Muscle layer of colon (tissue), 2 donors: ENCODE measurements at regions not wholly inside any gene's neighbourhood (a gene's known extent, or its start where the extent isn't known, plus 50 kb on each side); places are given as distances from the start of the nearest gene placed in this dataset.

Source experiments
- H3K27ac ChIP-seq: one replicate; pipeline ENCODE4 v1.7.0; 2013; ENCODE audit warnings: low read depth, mild to moderate bottlenecking, low read length, moderate library complexity
- H3K27me3 ChIP-seq, 2 donors: one replicate each; pipeline ENCODE4 v1.7.0; 2013; ENCODE audit warnings: low read length in 2 of 2, mild to moderate bottlenecking in 2 of 2; ENCODE audit not compliant: insufficient read depth in 2 of 2, control insufficient read depth in 1 of 2
- H3K36me3 ChIP-seq: one replicate; pipeline ENCODE4 v1.7.0; 2013; ENCODE audit warnings: mild to moderate bottlenecking, low read length; ENCODE audit not compliant: insufficient read depth
- H3K4me1 ChIP-seq: one replicate; pipeline ENCODE4 v1.7.0; 2013; ENCODE audit warnings: mild to moderate bottlenecking, low read length; ENCODE audit not compliant: insufficient read depth
- H3K4me3 ChIP-seq, 2 donors: one replicate each; pipeline ENCODE4 v1.7.0; 2013; ENCODE audit warnings: low read length in 2 of 2, low read depth in 1 of 2, mild to moderate bottlenecking in 1 of 2, moderate library complexity in 1 of 2
- H3K9ac ChIP-seq: one replicate; pipeline ENCODE4 v1.7.0; 2013; ENCODE audit warnings: low read length
- H3K9me3 ChIP-seq: one replicate; pipeline ENCODE4 v1.7.0; 2013; ENCODE audit warnings: mild to moderate bottlenecking, low read length
- donor health status: abdominal sarcoma.
- donor health status: Adenocarcinoma of cecum.

DNA sequence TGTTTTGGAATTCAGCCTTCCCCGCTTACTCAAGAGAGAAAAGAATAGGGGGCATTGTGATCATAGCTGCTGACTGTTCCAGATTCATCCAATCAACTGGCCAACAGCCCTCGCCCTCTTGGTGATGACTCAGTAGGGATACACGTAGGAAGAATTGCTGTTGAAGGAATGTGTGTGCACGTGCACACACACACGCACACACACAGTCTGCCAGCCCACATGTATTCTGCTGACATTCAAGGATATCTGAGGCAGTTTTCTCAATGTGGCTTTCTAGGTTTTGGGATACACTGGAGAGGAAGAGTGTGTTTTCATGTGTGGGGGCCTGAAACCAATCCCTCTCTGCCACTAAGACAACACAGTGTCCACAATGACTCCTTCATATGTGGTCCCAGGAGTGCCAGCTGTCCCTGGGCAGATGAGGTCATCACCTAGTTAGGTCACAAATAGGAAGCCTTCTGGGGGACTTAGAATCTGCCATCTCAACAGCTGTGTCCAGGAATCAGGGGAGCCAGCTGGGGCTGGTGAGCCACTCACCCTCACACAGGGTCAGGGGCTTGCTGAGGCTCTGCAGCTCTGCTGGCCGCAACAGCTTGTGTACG lies 352.6 kb downstream of the SS18 start:
- no peaks in the 10 kb centered on the region for H3K27me3 ChIP-seq
- no peaks in the 10 kb centered on the region for H3K4me1 ChIP-seq
- no peak overlapping the region for H3K4me3 ChIP-seq
- no peak overlapping the region for H3K9ac ChIP-seq
- H3K9me3 ChIP-seq, result no peaks in the 10 kb centered on the region
- no peak overlapping the region for H3K27ac ChIP-seq
- no peaks in the 10 kb centered on the region for H3K36me3 ChIP-seq

DNA sequence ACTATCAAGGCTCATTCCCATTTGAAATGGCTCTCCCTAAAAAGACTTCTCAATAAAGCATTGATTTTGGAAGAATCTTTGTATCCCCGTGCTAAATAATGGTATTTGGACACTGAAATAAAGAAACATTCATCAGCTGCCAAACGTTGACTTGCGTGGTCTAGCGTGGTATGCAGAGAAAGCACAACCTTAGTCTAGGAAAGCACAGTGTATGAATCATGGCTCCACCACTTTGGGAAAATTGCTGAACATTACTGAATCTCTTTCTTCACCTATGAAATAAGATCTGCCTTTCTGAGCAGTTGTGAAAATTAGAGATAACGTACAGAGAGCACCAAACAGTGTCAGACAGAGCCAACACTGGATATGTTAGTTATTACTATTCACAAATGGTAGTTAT lies 353.9 kb downstream of the SS18 start:
- H3K9ac ChIP-seq, result no peak overlapping the region
- H3K27me3 ChIP-seq, result no peaks in the 10 kb centered on the region
- no peaks in the 10 kb centered on the region for H3K36me3 ChIP-seq
- no peak overlapping the region for H3K4me3 ChIP-seq
- H3K27ac ChIP-seq, result no peak overlapping the region
- no peaks in the 10 kb centered on the region for H3K9me3 ChIP-seq
- no peaks in the 10 kb centered on the region for H3K4me1 ChIP-seq

DNA sequence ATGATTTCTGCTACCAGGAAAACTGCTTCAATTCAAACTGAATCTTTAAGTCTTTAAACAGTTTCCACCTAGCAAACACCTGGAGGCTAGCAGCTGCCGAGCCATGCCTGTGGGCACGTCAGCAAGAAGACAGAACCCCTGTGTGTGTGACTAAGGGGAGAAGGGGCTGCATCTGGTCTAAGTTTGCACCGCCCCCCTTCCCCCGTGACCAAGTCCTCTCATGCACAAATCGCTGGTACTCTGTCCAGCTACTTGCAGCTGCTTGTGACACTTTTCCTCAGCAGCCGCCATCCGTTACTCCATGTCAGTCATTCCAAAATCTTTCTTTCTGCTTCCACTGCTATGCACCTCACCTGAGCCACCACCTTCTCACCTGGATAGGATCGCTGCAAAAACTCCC lies 355.0 kb downstream of the SS18 start:
- Histone ChIP-seq H3K27ac (no peak overlapping the region), H3K9ac (no peak overlapping the region), H3K4me1 (no peaks in the 10 kb centered on the region), H3K9me3 (no peaks in the 10 kb centered on the region), H3K27me3 (no peaks in the 10 kb centered on the region), H3K36me3 (no peaks in the 10 kb centered on the region), H3K4me3 (no peak overlapping the region)

DNA sequence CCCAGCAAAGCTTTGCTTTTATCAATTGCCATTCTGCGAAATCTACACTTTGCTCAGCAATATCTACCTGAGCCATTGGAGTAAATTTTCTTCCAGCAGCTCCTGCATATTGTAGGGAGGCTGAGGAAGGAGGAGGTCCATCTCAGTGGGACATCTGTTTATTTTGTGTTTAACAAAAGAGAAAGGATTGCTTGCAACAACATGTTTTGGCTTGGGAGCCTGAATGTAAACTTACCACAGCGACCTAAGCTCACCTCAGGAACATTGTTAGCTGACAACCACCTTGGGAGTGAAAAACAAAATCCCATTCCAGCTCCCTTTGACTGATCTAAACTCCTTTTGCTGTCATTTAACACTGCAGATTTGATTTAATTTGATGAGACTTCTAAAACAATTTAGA lies 356.1 kb downstream of the SS18 start:
- no peak overlapping the region for H3K27ac ChIP-seq
- H3K36me3 ChIP-seq, result no peaks in the 10 kb centered on the region
- H3K9ac ChIP-seq, result no peak overlapping the region
- no peaks in the 10 kb centered on the region for H3K9me3 ChIP-seq
- no peaks in the 10 kb centered on the region for H3K27me3 ChIP-seq
- H3K4me3 ChIP-seq, result no peak overlapping the region
- no peaks in the 10 kb centered on the region for H3K4me1 ChIP-seq

DNA sequence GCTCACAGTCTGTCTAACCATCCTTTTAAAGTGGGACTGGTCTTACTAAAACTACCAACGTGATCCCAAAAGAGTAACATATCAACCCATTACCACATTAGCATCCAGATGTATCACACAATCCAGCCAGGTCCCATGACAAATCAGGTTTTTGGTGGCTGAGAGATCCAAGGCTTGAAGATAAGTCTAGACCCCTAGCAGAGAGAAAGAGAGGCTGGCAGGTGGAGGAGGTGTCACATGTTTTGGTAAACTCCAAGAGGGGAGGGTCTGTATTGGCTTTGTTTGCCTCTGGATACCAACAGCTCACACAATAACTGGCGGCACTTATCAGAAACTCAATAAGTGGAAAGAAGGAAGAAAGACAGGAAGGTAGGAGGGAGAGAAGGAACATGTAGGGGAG lies 357.6 kb downstream of the SS18 start:
- H3K27me3 ChIP-seq, result no peaks in the 10 kb centered on the region
- no peak overlapping the region for H3K4me3 ChIP-seq
- no peak overlapping the region for H3K27ac ChIP-seq
- no peaks in the 10 kb centered on the region for H3K4me1 ChIP-seq
- no peaks in the 10 kb centered on the region for H3K9me3 ChIP-seq
- H3K36me3 ChIP-seq, result no peaks in the 10 kb centered on the region
- H3K9ac ChIP-seq, result no peak overlapping the region

DNA sequence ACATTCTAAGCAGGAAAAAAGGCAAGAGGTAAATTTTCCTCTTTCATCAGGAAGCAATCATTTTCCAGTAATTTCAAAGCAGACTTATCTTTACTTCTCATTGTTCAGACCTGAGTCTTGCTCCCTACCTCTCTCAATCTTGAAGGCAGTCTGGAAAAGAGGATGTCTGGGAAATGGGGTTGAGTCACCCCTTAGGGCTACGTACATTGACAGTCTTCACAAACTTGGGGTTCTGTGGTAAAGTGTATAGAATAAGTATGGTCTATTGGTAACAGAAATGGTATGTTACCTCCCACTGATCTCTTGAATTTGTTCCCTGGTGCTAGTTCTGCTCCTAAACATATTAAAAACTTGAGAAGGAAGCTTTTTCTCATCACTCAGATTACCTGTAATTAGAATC lies 361.3 kb downstream of the SS18 start:
- Histone ChIP-seq H3K9me3 (no peaks in the 10 kb centered on the region), H3K36me3 (no peaks in the 10 kb centered on the region), H3K9ac (no peak overlapping the region), H3K27me3 (peaks cover 0 to 4% of the 10 kb centered on the region in 2 donors), H3K27ac (no peak overlapping the region), H3K4me3 (no peak overlapping the region), H3K4me1 (no peaks in the 10 kb centered on the region)

DNA sequence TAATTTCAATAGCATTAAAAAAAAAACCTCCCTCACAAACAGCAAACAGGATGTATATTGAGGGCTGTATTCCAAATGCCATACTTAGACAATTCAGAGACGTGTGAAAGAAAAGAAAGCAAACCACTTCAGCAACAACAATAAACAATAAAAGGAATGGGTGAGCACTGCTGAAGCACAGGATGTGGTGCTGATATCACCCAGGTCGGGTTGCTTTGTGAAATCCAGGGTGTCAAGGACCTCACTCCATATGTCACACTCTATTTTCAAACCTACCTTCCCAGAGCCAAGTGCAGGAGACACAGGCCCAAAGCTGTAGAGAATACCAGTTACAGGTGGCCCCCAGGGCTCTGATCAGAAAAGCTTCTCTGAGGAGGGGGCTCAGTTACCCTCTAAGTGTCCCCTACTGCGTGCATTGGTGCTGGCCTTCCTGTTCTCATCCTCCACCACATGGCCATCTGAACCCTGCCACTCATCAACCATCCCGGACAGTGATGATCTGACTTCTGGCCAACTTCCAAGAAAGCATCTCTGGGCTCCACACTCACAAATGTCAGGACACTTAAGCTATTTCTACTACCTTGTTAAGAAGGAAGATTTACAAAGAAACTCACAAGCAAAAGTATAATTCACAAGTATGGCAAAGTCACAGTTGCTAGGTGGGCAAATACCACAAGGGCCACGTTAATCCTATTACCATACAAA lies 363.0 kb downstream of the SS18 start:
- H3K36me3 ChIP-seq, result no peaks in the 10 kb centered on the region
- peaks cover 0 to 4% of the 10 kb centered on the region in 2 donors for H3K27me3 ChIP-seq
- H3K9me3 ChIP-seq, result no peaks in the 10 kb centered on the region
- H3K4me3 ChIP-seq, result no peak overlapping the region
- no peak overlapping the region for H3K9ac ChIP-seq
- no peak overlapping the region for H3K27ac ChIP-seq
- no peaks in the 10 kb centered on the region for H3K4me1 ChIP-seq

DNA sequence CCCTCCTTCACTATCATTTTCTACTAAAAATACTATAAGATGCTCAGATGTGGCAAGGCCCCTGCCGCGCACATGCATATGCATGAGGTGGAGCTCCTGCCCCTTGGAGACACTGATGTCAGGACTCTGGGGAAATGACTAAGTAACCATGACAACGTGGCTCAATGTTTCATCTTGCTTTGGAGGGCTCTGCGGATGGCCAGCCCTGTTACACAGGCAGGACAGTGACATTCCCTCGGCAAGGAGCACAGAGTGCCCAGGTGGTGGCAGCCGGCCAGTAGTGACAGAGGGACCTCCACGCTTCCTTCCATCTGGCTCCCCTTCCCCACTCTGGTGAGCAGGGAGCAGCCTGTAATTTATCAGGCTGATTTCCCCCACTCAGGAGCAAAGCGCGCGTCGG lies 364.1 kb downstream of the SS18 start:
- H3K4me3 ChIP-seq, result no peak overlapping the region
- no peaks in the 10 kb centered on the region for H3K4me1 ChIP-seq
- H3K9ac ChIP-seq, result no peak overlapping the region
- no peak overlapping the region for H3K27ac ChIP-seq
- no peaks in the 10 kb centered on the region for H3K9me3 ChIP-seq
- peaks cover 0 to 4% of the 10 kb centered on the region in 2 donors for H3K27me3 ChIP-seq
- H3K36me3 ChIP-seq, result no peaks in the 10 kb centered on the region

DNA sequence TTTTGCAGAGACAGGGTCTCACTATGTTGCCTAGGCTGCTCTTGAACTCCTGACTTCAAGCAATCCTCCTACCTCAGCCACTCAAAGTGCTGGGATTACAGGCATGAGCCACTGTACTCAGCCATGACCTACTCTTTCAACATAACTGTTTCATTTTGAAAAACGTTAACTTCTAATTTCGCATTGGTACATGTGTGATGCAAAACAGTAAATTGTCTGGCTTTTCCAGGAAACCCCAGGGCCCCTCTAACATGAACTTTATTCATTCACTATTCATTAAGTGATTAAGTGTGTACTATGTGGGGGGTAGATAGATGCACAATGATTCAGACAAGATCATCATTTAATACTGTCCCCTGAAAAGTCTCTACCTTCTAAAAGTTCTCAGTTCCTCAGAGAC lies 364.9 kb downstream of the SS18 start:
- Histone ChIP-seq H3K36me3 (no peaks in the 10 kb centered on the region), H3K9me3 (no peaks in the 10 kb centered on the region), H3K4me3 (no peak overlapping the region), H3K9ac (no peak overlapping the region), H3K4me1 (no peaks in the 10 kb centered on the region), H3K27ac (no peak overlapping the region), H3K27me3 (peaks cover 0 to 4% of the 10 kb centered on the region in 2 donors)

DNA sequence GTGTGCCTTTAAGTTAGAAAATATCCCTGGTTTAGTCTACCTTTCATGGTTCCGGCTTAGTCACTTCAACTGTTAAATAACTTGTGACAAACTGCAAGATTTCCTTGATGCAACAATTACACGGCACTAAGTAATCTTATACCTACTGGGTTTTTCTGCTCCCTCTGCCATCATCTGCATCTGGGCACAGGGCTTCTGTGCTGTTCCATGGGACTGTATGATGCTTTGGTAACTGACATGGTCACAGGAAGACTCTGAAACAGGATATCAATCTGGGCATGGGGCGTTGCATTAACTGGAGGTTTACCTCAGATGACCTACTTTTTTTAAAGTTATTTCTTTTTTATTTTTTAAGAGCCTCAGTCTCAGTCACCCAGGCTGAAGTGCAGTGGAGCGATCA lies 365.4 kb downstream of the SS18 start:
- no peaks in the 10 kb centered on the region for H3K36me3 ChIP-seq
- H3K27me3 ChIP-seq, result peaks cover 0 to 4% of the 10 kb centered on the region in 2 donors
- no peaks in the 10 kb centered on the region for H3K4me1 ChIP-seq
- no peak overlapping the region for H3K4me3 ChIP-seq
- no peak overlapping the region for H3K27ac ChIP-seq
- H3K9me3 ChIP-seq, result no peaks in the 10 kb centered on the region
- H3K9ac ChIP-seq, result no peak overlapping the region

DNA sequence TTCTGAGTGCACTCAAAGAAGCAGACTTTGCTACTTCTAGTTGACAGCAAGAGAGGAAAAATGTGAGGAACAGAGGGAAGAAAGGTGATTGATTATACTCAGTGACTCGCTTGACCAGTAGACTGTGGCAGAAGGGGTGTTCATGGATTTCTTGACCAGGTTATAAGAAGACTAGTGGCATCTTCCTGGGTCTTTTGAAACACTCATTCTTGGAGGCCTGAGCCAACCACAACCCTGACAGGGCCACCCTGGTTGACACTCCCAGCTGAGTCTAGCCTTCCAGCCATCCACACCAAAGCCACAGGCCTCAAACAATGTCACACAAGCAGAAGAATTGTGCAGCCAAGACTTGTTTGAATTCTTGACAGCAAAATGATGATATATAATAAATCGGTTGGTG lies 366.3 kb downstream of the SS18 start:
- no peaks in the 10 kb centered on the region for H3K36me3 ChIP-seq
- no peak overlapping the region for H3K9ac ChIP-seq
- no peak overlapping the region for H3K27ac ChIP-seq
- no peaks in the 10 kb centered on the region for H3K4me1 ChIP-seq
- H3K9me3 ChIP-seq, result no peaks in the 10 kb centered on the region
- peaks cover 0 to 4% of the 10 kb centered on the region in 2 donors for H3K27me3 ChIP-seq
- no peak overlapping the region for H3K4me3 ChIP-seq

DNA sequence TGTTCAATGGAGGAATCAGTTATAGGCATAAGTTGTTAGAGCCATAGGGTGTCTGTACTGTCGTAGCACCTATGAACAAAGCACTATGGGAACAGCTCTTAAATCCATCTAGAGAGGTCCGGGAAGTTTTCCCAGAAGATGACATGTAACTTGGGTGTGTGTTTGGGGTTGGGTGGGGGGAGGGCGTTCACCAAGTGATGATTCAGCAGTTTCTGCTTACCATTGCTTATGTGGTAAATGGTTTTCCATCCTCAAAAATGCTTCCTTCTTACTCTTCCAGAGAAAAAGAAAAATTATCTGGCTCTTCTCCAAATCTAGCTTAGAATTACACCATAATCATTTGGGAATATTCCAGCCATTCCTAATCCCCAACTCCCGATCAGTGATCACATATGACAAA lies 361.1 kb upstream of the ZNF521 start:
- Histone ChIP-seq H3K4me3 (no peak overlapping the region), H3K4me1 (no peaks in the 10 kb centered on the region), H3K36me3 (no peaks in the 10 kb centered on the region), H3K9me3 (no peaks in the 10 kb centered on the region), H3K27me3 (no peaks in the 10 kb centered on the region), H3K9ac (no peak overlapping the region), H3K27ac (no peak overlapping the region)
